ENCODE measurements at regions not wholly inside any gene's neighbourhood (a gene's known extent, or its start where the extent isn't known, plus 50 kb on each side); places are given as distances from the start of the nearest gene placed in this dataset.

DNA sequence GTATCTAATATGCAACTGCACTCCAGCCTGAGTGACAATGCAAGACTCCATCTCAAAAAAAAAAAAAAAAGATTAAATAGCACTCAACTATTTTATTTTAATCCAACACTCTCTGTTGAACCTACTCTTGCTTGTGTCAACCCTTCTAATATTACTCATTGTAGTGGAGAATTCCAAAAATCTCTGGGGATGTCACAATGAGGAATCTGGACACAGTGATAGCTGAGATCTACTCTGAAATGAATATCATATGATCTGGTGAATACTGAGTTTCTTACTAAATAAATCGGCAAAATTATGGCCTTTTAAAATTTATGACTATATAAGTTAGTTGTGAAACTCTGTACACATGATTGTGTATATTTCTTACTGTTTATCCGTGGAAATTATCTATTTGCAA, 418.2 kb downstream of the BCAT1 start:
- no peak for TF ChIP-seq REST (IDR thresholded peaks at IDR 0.05; ENCODE audit: borderline replicate concordance in 1 of 2, low read depth in 1 of 2, low read length in 2 of 2)
- TF ChIP-seq CHD4 (IDR thresholded peaks at IDR 0.05; ENCODE audit: borderline replicate concordance, low read length), result no peak
- no peak for TF ChIP-seq HOXA7 (CRISPR knock-in tag; IDR thresholded peaks at IDR 0.05)
- no peak for TF ChIP-seq CREM (IDR thresholded peaks at IDR 0.05)
- no peak for TF ChIP-seq CREM (CRISPR knock-in tag; IDR thresholded peaks at IDR 0.05)
- TF ChIP-seq, protein P1, sequence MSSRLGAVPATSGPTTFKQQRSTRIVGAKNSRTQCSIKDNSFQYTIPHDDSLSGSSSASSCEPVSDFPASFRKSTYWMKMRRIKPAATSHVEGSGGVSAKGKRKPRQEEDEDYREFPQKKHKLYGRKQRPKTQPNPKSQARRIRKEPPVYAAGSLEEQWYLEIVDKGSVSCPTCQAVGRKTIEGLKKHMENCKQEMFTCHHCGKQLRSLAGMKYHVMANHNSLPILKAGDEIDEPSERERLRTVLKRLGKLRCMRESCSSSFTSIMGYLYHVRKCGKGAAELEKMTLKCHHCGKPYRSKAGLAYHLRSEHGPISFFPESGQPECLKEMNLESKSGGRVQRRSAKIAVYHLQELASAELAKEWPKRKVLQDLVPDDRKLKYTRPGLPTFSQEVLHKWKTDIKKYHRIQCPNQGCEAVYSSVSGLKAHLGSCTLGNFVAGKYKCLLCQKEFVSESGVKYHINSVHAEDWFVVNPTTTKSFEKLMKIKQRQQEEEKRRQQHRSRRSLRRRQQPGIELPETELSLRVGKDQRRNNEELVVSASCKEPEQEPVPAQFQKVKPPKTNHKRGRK (CRISPR knock-in tag; IDR thresholded peaks at IDR 0.05), result no peak
- no peak for TF ChIP-seq ZNF484 (CRISPR knock-in tag; IDR thresholded peaks at IDR 0.05; ENCODE audit: borderline replicate concordance, low read depth)
- no peak for TF ChIP-seq EZH2 (conservative IDR thresholded peaks at IDR 0.05; ENCODE audit: low read depth, low read length)
- TF ChIP-seq MAX (IDR thresholded peaks at IDR 0.05), result no peak

Measured in HepG2 (cell line).